Keratinocyte (primary cell): ENCODE measurements at regions not wholly inside any gene's neighbourhood (a gene's known extent, or its start where the extent isn't known, plus 50 kb on each side); places are given as distances from the start of the nearest gene placed in this dataset.

Experiments used
- DNase-seq: peaks from one replicate; pipeline ENCODE4 v3.0.0-alpha.2; 2011; ENCODE audit warnings: low read depth, missing footprints, low spot score
- FAIRE-seq: peaks from 2 replicates; lab custom pipeline; 2011; peaks lifted over from hg19 to GRCh38; lab: Jason Lieb, UNC
- H2AFZ ChIP-seq: 2 replicates; pipeline ENCODE4 v1.6.0; 2012; ENCODE audit warnings: low read length, control low read depth, inconsistent platforms; ENCODE audit not compliant: control insufficient read depth
- H3K27ac ChIP-seq: 2 replicates; pipeline ENCODE4 v1.5.1; 2011; ENCODE audit warnings: low read length; ENCODE audit not compliant: control insufficient read depth, insufficient read depth
- H3K27me3 ChIP-seq: 3 replicates; pipeline ENCODE4 v1.6.0; 2011; ENCODE audit warnings: low read length; ENCODE audit not compliant: control insufficient read depth, insufficient read depth; ENCODE audit errors: extremely low read depth
- H3K36me3 ChIP-seq, 2 experiments: 2 replicates in 1 of 2; 3 replicates in 1 of 2; pipeline ENCODE4 v1.5.1; 2011; ENCODE audit warnings: low read length in 2 of 2, mild to moderate bottlenecking in 1 of 2; ENCODE audit not compliant: control insufficient read depth in 2 of 2, insufficient read depth in 2 of 2; ENCODE audit errors: extremely low read depth in 1 of 2
- H3K4me1 ChIP-seq: 3 replicates; pipeline ENCODE4 v1.5.1; 2011; ENCODE audit warnings: low read length; ENCODE audit not compliant: control insufficient read depth, insufficient read depth; ENCODE audit errors: extremely low read depth
- H3K4me2 ChIP-seq: 3 replicates; pipeline ENCODE4 v1.6.0; 2011; ENCODE audit warnings: low read depth, low read length; ENCODE audit not compliant: control insufficient read depth, insufficient read depth; ENCODE audit errors: extremely low read depth
- H3K4me3 ChIP-seq, 3 experiments: fragments of 200-600 bp in 1 of 3; sonication (generic) in 1 of 3; 2 replicates in 2 of 3; 3 replicates in 1 of 3; pipeline ENCODE4 v1.5.1; 2011 to 2016; ENCODE audit warnings: low read length in 3 of 3, mild to moderate bottlenecking in 3 of 3, control low read depth in 2 of 3, inconsistent platforms in 1 of 3, low read depth in 1 of 3, mixed read lengths in 1 of 3, mixed run types in 1 of 3, moderate library complexity in 1 of 3; ENCODE audit not compliant: control insufficient read depth in 2 of 3, insufficient read depth in 2 of 3; ENCODE audit errors: extremely low read depth in 1 of 3
- H3K79me2 ChIP-seq: 2 replicates; pipeline ENCODE4 v1.6.0; 2012; ENCODE audit warnings: low read length; ENCODE audit not compliant: control insufficient read depth, insufficient read depth
- H3K9ac ChIP-seq: 3 replicates; pipeline ENCODE4 v1.6.0; 2011; ENCODE audit warnings: low read length; ENCODE audit not compliant: control insufficient read depth, insufficient read depth; ENCODE audit errors: extremely low read depth
- H3K9me1 ChIP-seq: 3 replicates; pipeline ENCODE4 v1.6.0; 2011; ENCODE audit warnings: low read length; ENCODE audit not compliant: control insufficient read depth, insufficient read depth; ENCODE audit errors: extremely low read depth
- H3K9me3 ChIP-seq: 2 replicates; pipeline ENCODE4 v1.5.1; 2012; ENCODE audit warnings: low read depth, low read length; ENCODE audit not compliant: control insufficient read depth
- H4K20me1 ChIP-seq: 3 replicates; pipeline ENCODE4 v1.6.0; 2011; ENCODE audit warnings: low read length; ENCODE audit not compliant: control insufficient read depth, insufficient read depth; ENCODE audit errors: extremely low read depth
- EZH2 ChIP-seq: IDR thresholded peaks from one replicate; pipeline ENCODE4 v1.6.1; 2012; ENCODE audit warnings: inconsistent platforms, mild to moderate bottlenecking, low read length, moderate library complexity
- dilution Hi-C: fragments of 300-500 bp; cut with MboI; formaldehyde crosslinking; loops from one replicate; pipeline ENCODE4 v1.7.0; 2020; ENCODE audit warnings: low sequenced_read_pairs; ENCODE audit not compliant: extremely low pct_ligation_motif_present
- TF ChIP-seq, protein P1 (sequence below), 3 experiments: IDR thresholded peaks in 1 of 3; conservative IDR thresholded peaks in 1 of 3; optimal IDR thresholded peaks in 1 of 3; 2 replicates in 2 of 3; 3 replicates in 1 of 3; pipeline versions ENCODE3 to v1.5.1; 2011; ENCODE audit warnings: low read length in 3 of 3, mild to moderate bottlenecking in 3 of 3, moderate library complexity in 2 of 3, control low read depth in 1 of 3, inconsistent platforms in 1 of 3; ENCODE audit not compliant: insufficient read depth in 2 of 3; ENCODE audit errors: extremely low read depth in 1 of 3

DNA sequence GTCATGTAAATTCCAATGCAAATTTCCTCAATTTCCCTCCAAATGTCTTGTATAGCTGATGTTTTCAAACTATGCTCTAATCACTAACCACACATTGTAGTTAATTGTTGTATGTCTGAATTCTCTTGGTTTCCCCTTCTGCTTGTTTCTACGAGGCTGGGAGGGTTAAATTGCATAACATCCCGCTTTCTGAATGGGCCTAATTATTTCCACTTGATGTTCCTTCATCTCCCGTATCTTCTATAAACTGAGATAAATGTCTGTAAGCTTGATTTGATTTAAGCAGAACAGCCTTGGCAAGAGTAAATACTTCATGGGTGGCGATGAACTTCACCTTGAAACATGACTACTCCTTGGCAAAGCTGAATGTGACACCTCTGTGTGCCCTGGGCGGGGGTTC, 72.2 kb downstream of the SERINC2 start:
- Histone ChIP-seq H4K20me1 (no peaks in the 10 kb centered on the region), H3K4me1 (peaks cover 17% of the 10 kb centered on the region), H2AFZ (no peak overlapping the region), H3K79me2 (no peaks in the 10 kb centered on the region), H3K27ac (no peak overlapping the region), H3K4me3 (no peak overlapping the region), H3K9ac (no peak overlapping the region), H3K27me3 (no peaks in the 10 kb centered on the region), H3K4me2 (no peak overlapping the region), H3K9me1 (no peaks in the 10 kb centered on the region), H3K9me3 (no peaks in the 10 kb centered on the region), H3K36me3 (no peaks in the 10 kb centered on the region)
- no peak for DNase-seq
- TF ChIP-seq EZH2 = no peak
- TF ChIP-seq, protein P1, sequence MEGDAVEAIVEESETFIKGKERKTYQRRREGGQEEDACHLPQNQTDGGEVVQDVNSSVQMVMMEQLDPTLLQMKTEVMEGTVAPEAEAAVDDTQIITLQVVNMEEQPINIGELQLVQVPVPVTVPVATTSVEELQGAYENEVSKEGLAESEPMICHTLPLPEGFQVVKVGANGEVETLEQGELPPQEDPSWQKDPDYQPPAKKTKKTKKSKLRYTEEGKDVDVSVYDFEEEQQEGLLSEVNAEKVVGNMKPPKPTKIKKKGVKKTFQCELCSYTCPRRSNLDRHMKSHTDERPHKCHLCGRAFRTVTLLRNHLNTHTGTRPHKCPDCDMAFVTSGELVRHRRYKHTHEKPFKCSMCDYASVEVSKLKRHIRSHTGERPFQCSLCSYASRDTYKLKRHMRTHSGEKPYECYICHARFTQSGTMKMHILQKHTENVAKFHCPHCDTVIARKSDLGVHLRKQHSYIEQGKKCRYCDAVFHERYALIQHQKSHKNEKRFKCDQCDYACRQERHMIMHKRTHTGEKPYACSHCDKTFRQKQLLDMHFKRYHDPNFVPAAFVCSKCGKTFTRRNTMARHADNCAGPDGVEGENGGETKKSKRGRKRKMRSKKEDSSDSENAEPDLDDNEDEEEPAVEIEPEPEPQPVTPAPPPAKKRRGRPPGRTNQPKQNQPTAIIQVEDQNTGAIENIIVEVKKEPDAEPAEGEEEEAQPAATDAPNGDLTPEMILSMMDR (optimal IDR thresholded peaks at IDR 0.05 in 1 of 3, IDR thresholded peaks at IDR 0.05 in 1 of 3, conservative IDR thresholded peaks at IDR 0.05 in 1 of 3; ENCODE audit: extremely low read depth in 1 of 3, insufficient read depth in 2 of 3, low read length in 3 of 3) = no peak
- dilution Hi-C loops = no loop called here
- no peak for FAIRE-seq

DNA sequence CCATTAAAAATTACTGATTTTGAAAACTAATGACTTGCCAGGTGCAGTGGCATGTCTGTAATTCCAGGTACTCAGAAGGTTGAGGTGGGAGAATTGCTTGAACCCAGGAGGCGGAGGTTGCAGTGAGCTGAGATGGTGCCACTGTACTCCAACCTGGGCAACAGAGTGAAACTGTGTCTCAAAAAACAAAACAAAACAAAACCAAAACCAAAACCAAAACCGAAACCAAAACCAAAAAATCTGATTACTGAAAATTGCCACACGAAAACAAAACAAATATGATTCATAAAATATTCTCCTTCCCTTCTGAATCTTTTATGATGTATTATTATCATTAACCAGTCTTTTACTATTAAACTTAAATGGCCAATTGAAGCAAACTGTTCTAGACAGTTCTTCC, 74.1 kb downstream of the SERINC2 start:
- H3K4me3 ChIP-seq = no peak overlapping the region
- H2AFZ ChIP-seq = no peak overlapping the region
- no peaks in the 10 kb centered on the region for H3K27me3 ChIP-seq
- dilution Hi-C loops = no loop called here
- no peaks in the 10 kb centered on the region for H3K36me3 ChIP-seq
- no peaks in the 10 kb centered on the region for H3K9me1 ChIP-seq
- no peak overlapping the region for H3K27ac ChIP-seq
- DNase-seq (no peak), FAIRE-seq (no peak)
- no peak overlapping the region for H3K9ac ChIP-seq
- no peaks in the 10 kb centered on the region for H3K9me3 ChIP-seq
- H4K20me1 ChIP-seq = no peaks in the 10 kb centered on the region
- peak overlapping the region; percentile 16 for H3K4me2 ChIP-seq
- TF ChIP-seq EZH2 = no peak
- TF ChIP-seq, protein P1 (optimal IDR thresholded peaks at IDR 0.05 in 1 of 3, IDR thresholded peaks at IDR 0.05 in 1 of 3, conservative IDR thresholded peaks at IDR 0.05 in 1 of 3; ENCODE audit: extremely low read depth in 1 of 3, insufficient read depth in 2 of 3, low read length in 3 of 3) = no peak
- H3K4me1 ChIP-seq = peaks cover 17% of the 10 kb centered on the region
- no peaks in the 10 kb centered on the region for H3K79me2 ChIP-seq
